ENCODE measurements at regions not wholly inside any gene's neighbourhood (a gene's known extent, or its start where the extent isn't known, plus 50 kb on each side); places are given as distances from the start of the nearest gene placed in this dataset.

DNA sequence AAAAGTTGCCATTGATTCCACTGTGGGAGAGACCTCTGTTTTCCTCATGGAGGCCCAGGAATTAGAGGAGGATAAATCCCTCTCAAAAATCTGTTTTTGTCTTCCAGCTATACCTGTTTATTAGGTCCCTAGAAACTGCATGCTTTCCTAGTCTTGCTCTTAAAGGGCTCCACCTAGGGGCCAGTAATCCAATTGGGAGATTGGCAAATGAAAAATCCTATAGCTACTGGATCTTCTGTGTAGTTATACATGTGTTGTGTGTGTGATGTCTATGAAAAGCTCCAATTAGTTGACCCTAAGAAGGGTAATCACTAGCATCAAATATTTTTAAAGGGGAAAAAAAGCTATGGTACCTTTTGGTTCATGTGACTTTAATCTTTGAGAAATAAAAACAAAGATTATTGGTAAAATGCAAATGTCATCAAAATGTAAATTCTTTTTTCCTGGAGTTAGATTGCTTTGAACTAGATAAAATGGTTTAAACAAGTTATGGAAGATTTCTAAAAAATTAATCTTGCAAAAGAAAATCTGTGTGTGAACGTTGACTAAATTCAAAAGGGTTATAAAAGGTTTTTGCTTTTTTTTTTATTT is 63.4 kb upstream of the C1QTNF9B start:
- TF ChIP-seq, protein P1, sequence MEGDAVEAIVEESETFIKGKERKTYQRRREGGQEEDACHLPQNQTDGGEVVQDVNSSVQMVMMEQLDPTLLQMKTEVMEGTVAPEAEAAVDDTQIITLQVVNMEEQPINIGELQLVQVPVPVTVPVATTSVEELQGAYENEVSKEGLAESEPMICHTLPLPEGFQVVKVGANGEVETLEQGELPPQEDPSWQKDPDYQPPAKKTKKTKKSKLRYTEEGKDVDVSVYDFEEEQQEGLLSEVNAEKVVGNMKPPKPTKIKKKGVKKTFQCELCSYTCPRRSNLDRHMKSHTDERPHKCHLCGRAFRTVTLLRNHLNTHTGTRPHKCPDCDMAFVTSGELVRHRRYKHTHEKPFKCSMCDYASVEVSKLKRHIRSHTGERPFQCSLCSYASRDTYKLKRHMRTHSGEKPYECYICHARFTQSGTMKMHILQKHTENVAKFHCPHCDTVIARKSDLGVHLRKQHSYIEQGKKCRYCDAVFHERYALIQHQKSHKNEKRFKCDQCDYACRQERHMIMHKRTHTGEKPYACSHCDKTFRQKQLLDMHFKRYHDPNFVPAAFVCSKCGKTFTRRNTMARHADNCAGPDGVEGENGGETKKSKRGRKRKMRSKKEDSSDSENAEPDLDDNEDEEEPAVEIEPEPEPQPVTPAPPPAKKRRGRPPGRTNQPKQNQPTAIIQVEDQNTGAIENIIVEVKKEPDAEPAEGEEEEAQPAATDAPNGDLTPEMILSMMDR (conservative IDR thresholded peaks at IDR 0.05), result peak; percentile 81
- Mint-ChIP-seq H3K9me3 (no peaks in the 10 kb centered on the region), H3K4me3 (no peak overlapping the region), H3K4me1 (peaks cover 3 to 8% of the 10 kb centered on the region in 2 experiments), H3K27me3 (ENCODE audit: low read depth) (no peaks in the 10 kb centered on the region), H3K36me3 (ENCODE audit: insufficient read depth in 1 of 3, low read depth in 3 of 3) (no peaks in the 10 kb centered on the region), H3K27ac (no peak overlapping the region; a peak in 1 of 7 replicates)
- no CpG with 5 or more reads among the region's 1 CpG for WGBS (ENCODE audit: extremely low coverage, insufficient read length, low lambda C conversion rate)
- Histone ChIP-seq H3K14ac (ENCODE audit: insufficient read depth, low read length) (no peak overlapping the region), H4K20me1 (ENCODE audit: control insufficient read depth, insufficient read depth, insufficient read length) (no peaks in the 10 kb centered on the region), H3K79me2 (ENCODE audit: insufficient read depth, low read length) (no peaks in the 10 kb centered on the region), H2AFZ (ENCODE audit: low read length) (no peak overlapping the region), H3K23me2 (ENCODE audit: insufficient read length, low read depth, low read length, poor library complexity, severe bottlenecking) (no peaks in the 10 kb centered on the region), H3K23ac (ENCODE audit: insufficient read length, low read depth, low read length) (no peak overlapping the region), H3K9me3 (ENCODE audit: control insufficient read depth, low read depth, low read length) (no peaks in the 10 kb centered on the region), H2BK120ac (ENCODE audit: low read depth, low read length, poor library complexity, severe bottlenecking) (no peak overlapping the region), H3K4me1 (ENCODE audit: insufficient read depth, low read length) (peaks cover 2% of the 10 kb centered on the region; the same call in 1 of the 2 replicates), H2BK20ac (ENCODE audit: low read depth, low read length, poor library complexity, severe bottlenecking) (no peak overlapping the region), H4K91ac (ENCODE audit: insufficient read length, low read depth, low read length) (no peak overlapping the region), H3T11ph (ENCODE audit: low read length) (no peak overlapping the region), H3K56ac (ENCODE audit: insufficient read length, low read depth, low read length) (no peak overlapping the region), H2BK12ac (ENCODE audit: insufficient read length, low read depth, low read length) (no peak overlapping the region), H2AK5ac (ENCODE audit: insufficient read length, low read length) (no peak overlapping the region), H3K9ac (ENCODE audit: extremely low read depth, insufficient read length, low read length) (no peak overlapping the region), H4K5ac (ENCODE audit: insufficient read length, low read depth, low read length) (no peak overlapping the region), H3K27me3 (ENCODE audit: insufficient read depth, low read length) (no peaks in the 10 kb centered on the region), H3K4ac (ENCODE audit: low read depth, low read length) (no peak overlapping the region), H3K27ac (ENCODE audit: insufficient read length, low read depth, low read length) (no peak overlapping the region), H4K8ac (replicated peaks; ENCODE audit: insufficient read length, low read depth, low read length) (no peak overlapping the region), H2BK15ac (ENCODE audit: low read depth, low read length) (no peak overlapping the region), H3K79me1 (ENCODE audit: insufficient read depth, low read depth, low read length, poor library complexity, severe bottlenecking) (no peaks in the 10 kb centered on the region), H3K4me2 (ENCODE audit: insufficient read depth, insufficient read length, low read length) (no peak overlapping the region), H2BK5ac (ENCODE audit: insufficient read length, low read length) (no peak overlapping the region), H3K18ac (ENCODE audit: insufficient read length, low read depth, low read length) (no peak overlapping the region)
- no peak for DNase-seq
